DOHH2 (cell line): ENCODE measurements at regions not wholly inside any gene's neighbourhood (a gene's known extent, or its start where the extent isn't known, plus 50 kb on each side); places are given as distances from the start of the nearest gene placed in this dataset.
"Not testable (repeated sequence)": the region's sequence is repeated elsewhere in the genome, so short reads cannot be mapped to it uniquely, and the experiment has no call there.

ENCODE experiments used
- CTCF ChIP-seq: fragments of 200-600 bp; sonication (generic); IDR thresholded peaks from one replicate; pipeline ENCODE4 v1.5.1; 2014; ENCODE audit warnings: antibody characterized with exemption, mild to moderate bottlenecking, low read depth, low read length; ENCODE audit not compliant: poor library complexity, severe bottlenecking
- EZH2phosphoT487 ChIP-seq: fragments of 200-600 bp; sonication (generic); IDR thresholded peaks from 2 replicates; pipeline ENCODE4 v1.6.1; 2017; ENCODE audit warnings: borderline replicate concordance, mild to moderate bottlenecking, antibody characterized with exemption, low read length, moderate library complexity, mixed read lengths

DNA sequence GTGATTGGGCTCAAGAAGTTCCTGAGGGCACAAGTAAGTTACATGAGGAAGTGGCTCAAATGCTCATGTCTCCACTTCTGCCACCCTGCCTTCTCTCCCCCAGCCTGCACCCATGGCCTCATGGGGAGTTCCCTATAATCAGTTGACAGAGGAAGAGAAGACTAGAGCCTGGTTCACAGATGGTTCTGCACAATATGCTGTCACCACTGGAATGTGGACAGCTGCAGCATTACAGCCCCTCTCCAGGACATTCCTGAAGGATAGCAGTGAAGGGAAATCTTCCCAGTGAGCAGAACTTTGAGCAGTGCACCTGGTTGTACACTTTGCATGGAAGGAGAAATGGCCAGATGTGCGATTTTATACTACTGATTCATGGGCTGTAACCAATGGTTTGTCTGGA is 352.3 kb downstream of the C12orf75 start:
- not testable (repeated sequence) for TF ChIP-seq CTCF, EZH2phosphoT487
